NCI-H510A treated with DMSO at 0.1 percent for 48 hours (cell line): ENCODE measurements at regions not wholly inside any gene's neighbourhood (a gene's known extent, or its start where the extent isn't known, plus 50 kb on each side); places are given as distances from the start of the nearest gene placed in this dataset.
"Not testable (repeated sequence)": the region's sequence is repeated elsewhere in the genome, so short reads cannot be mapped to it uniquely, and the experiment has no call there.

ENCODE experiments used
- DNase-seq: peaks from one replicate; lab custom pipeline; 2025; lab: John Stamatoyannopoulos, UW

- DNase-seq: no peak
Measured at GRCh38 chr9:87199782-87200181, 252.5 kb upstream of the GAS1 start.

GRCh38 chr9:87201351-87201751 is 254.0 kb upstream of the GAS1 start:
- no peak for DNase-seq

- DNase-seq: no peak
Measured at GRCh38 chr9:87206064-87206661, 258.9 kb upstream of the GAS1 start.

- DNase-seq: not testable (repeated sequence)
Measured at GRCh38 chr9:87210658-87211057, 263.4 kb upstream of the GAS1 start.

- DNase-seq: no peak
Measured at GRCh38 chr9:87211669-87212068, 264.4 kb upstream of the GAS1 start.

- DNase-seq: no peak
Measured at GRCh38 chr9:87212605-87213021, 265.3 kb upstream of the GAS1 start.

- DNase-seq: no peak
Measured at GRCh38 chr9:87213948-87214347, 266.6 kb upstream of the GAS1 start.

GRCh38 chr9:87214991-87215390 is 267.7 kb upstream of the GAS1 start:
- DNase-seq: no peak

- DNase-seq: no peak
Measured at GRCh38 chr9:87216036-87216435, 268.7 kb upstream of the GAS1 start.

GRCh38 chr9:87216897-87217455 is 269.7 kb upstream of the GAS1 start:
- no peak for DNase-seq

- DNase-seq: no peak
Measured at GRCh38 chr9:87223392-87224246, 274.0 kb upstream of the DAPK1 start.

- no peak for DNase-seq
Measured at GRCh38 chr9:87226896-87227295, 270.8 kb upstream of the DAPK1 start.

GRCh38 chr9:87227456-87227855 is 270.2 kb upstream of the DAPK1 start:
- DNase-seq: no peak

GRCh38 chr9:87229108-87229507 is 268.6 kb upstream of the DAPK1 start:
- no peak for DNase-seq

GRCh38 chr9:87233431-87233830 is 264.2 kb upstream of the DAPK1 start:
- DNase-seq: no peak

GRCh38 chr9:87233899-87234455 is 263.7 kb upstream of the DAPK1 start:
- DNase-seq: no peak

- DNase-seq: no peak
Measured at GRCh38 chr9:87234854-87235253, 262.8 kb upstream of the DAPK1 start.

- DNase-seq: no peak
Measured at GRCh38 chr9:87236546-87236945, 261.1 kb upstream of the DAPK1 start.

GRCh38 chr9:87237336-87237735 is 260.3 kb upstream of the DAPK1 start:
- no peak for DNase-seq

GRCh38 chr9:87238545-87238944 is 259.1 kb upstream of the DAPK1 start:
- DNase-seq: no peak

- DNase-seq: no peak
Measured at GRCh38 chr9:87239312-87239711, 258.4 kb upstream of the DAPK1 start.

- no peak for DNase-seq
Measured at GRCh38 chr9:87243602-87244001, 254.1 kb upstream of the DAPK1 start.

- no peak for DNase-seq
Measured at GRCh38 chr9:87245271-87245670, 252.4 kb upstream of the DAPK1 start.
